ENCODE measurements at regions not wholly inside any gene's neighbourhood (a gene's known extent, or its start where the extent isn't known, plus 50 kb on each side); places are given as distances from the start of the nearest gene placed in this dataset.
A peak's percentile ranks its signal among the peaks of the same experiment; 100 is the strongest.

GRCh38 chr20:6831461-6831860 is 64.0 kb downstream of the BMP2 start:
- no peak for DNase-seq (ENCODE audit: low read depth, low spot score)

GRCh38 chr20:6832811-6833210 is 65.3 kb downstream of the BMP2 start:
- DNase-seq (ENCODE audit: low read depth, low spot score): no peak

DNA sequence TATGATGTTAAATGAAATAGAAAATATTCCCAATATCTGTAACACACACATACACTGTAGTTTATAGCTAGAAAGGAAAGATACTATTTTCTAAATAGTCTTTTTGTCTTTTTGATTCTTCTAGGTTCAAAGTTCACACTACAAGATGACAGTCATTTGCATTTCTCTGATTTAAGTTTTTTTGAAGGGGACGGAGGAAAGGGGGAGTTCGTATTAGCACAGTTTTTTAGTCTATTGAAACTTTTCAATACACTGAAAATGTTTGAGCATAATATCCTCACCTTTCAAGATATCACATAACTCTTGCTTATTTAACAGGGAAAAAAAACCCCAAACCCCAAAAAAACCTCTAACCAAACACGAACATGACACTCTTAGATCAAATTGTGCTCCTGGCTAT is 68.1 kb downstream of the BMP2 start:
- DNase-seq (ENCODE audit: low read depth, low spot score): no peak

DNA sequence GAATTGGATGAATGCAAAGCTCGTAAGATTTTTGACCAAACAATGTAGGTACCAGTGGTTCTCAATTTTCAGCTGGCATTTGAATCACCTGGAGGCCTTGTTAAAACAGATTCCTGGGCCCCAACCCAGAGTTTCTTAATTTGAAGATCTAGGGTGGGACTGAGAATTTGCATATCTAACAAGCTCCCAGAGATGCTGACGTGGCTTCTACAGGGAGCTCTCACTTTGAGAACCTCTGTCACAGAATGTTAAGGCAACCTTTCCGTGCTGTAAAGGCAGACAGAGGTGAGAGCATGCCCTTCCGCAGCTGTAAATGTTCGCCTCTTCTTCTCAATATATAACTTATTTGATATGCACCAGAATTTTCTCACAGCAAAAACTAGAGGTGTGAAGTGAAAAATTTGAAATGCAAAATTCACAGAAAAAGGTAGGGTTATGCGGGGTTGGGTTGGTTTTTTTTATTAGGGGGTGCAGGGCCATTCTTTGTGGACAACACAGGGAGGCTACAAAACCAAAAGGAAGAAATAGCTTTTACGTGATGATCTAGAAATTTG is 69.4 kb downstream of the BMP2 start:
- DNase-seq (ENCODE audit: low read depth, low spot score): no peak

- DNase-seq (ENCODE audit: low read depth, low spot score): no peak
These were observed 70.2 kb downstream of the BMP2 start for GRCh38 chr20:6837730-6838129.

DNA sequence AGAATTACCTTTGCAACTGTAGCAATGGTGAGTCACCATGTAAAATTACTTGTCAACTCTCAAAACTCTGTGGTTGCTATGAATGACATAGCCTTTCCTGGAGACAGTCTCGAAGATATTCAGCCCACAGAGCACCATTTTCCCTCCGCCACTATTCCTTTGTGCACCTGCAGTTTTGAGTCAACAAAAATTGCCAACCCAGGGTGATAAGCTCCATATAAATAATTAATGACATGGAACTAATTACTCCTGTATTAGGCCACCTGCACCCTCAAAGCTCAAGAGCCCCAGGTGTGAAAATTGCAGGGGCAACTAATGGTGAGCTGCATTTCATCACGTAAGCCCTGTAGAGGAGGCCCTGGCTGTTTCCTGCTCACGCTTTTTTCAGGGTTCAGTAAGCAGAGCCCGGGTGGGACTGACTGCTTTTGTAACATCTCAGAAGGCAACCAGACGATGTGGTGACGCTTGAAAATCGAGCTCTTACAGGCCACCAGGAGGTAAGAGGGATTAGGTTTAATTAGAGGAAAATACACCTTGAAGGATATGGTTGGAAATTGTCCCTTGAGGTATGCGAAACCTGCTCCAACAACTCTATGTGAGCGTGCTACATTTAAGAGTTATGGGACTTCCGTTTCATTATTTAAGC is 70.8 kb downstream of the BMP2 start:
- DNase-seq (ENCODE audit: low read depth, low spot score): no peak

DNA sequence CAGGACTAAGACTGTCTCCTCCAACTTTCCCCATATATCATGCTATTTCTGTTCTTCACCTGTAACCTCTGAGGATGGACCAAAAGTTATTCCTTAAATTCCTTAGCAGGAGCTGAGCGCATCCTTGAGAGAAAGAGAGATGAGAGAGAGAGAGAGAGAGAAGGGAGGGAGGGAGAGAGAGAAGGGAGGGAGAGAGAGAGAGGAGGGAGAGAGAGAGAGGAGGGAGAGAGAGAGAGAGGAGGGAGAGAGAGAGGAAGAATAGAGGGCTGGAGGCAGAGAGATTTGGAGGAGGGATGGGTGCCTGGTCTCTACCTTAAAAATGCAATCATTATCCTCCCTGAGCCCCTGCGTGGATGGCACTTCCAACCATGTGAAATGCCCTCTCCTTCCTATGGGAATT is 73.6 kb downstream of the BMP2 start:
- DNase-seq (ENCODE audit: low read depth, low spot score): no peak

DNA sequence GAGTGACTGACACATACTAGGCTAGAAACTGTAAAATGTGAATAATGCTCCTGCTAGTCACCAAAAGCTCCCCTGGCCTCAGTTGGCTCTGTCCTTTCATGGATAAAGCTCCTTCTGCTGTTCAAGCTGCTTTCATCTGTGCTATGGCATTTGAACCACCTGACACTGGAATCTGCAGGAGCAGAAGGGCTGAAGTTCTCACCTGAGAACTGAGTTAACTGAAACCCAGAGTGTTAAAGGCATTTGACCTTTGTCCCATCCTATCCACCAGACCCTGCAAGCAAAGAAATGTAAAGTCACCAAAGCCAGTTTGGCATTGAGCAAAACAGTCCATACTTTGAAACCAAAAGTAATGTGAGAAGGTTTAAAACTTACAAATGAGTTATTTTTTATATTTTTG is 77.7 kb downstream of the BMP2 start:
- no peak for DNase-seq (ENCODE audit: low read depth, low spot score)

GRCh38 chr20:6848041-6848440 is 80.6 kb downstream of the BMP2 start:
- no peak for DNase-seq (ENCODE audit: low read depth, low spot score)

GRCh38 chr20:6848992-6849391 is 81.5 kb downstream of the BMP2 start:
- DNase-seq (ENCODE audit: low read depth, low spot score): peak; percentile 26

- DNase-seq (ENCODE audit: low read depth, low spot score): no peak
These were observed 83.7 kb downstream of the BMP2 start for GRCh38 chr20:6851136-6851535.

- no peak for DNase-seq (ENCODE audit: low read depth, low spot score)
These were observed 85.0 kb downstream of the BMP2 start for GRCh38 chr20:6852478-6852877.

- DNase-seq (ENCODE audit: low read depth, low spot score): no peak
These were observed 87.6 kb downstream of the BMP2 start for GRCh38 chr20:6855104-6855503.

GRCh38 chr20:6855796-6856195 is 88.3 kb downstream of the BMP2 start:
- DNase-seq (ENCODE audit: low read depth, low spot score): no peak

- no peak for DNase-seq (ENCODE audit: low read depth, low spot score)
These were observed 90.4 kb downstream of the BMP2 start for GRCh38 chr20:6857927-6858326.

- no peak for DNase-seq (ENCODE audit: low read depth, low spot score)
These were observed 95.9 kb downstream of the BMP2 start for GRCh38 chr20:6863355-6863754.

- DNase-seq (ENCODE audit: low read depth, low spot score): no peak
These were observed 96.3 kb downstream of the BMP2 start for GRCh38 chr20:6863798-6864201.

DNA sequence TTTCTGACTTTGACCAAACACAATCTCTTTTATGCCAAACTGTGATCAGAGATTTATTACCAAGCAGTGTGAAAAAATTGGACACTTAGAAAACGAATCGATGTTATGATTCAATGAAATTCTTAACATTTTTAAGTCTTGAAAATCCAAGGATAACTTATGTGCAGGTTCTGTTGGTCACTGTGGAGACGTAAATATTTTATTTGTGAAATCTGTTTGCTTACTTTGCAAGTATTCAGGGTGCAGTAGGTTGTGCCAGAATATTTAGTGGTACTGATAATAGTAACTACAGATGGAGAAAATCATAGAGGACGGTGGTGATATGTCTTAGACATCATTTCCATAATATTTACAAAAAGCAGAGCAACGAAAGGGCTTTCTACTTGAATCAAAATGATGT is 97.3 kb downstream of the BMP2 start:
- DNase-seq (ENCODE audit: low read depth, low spot score): no peak

DNA sequence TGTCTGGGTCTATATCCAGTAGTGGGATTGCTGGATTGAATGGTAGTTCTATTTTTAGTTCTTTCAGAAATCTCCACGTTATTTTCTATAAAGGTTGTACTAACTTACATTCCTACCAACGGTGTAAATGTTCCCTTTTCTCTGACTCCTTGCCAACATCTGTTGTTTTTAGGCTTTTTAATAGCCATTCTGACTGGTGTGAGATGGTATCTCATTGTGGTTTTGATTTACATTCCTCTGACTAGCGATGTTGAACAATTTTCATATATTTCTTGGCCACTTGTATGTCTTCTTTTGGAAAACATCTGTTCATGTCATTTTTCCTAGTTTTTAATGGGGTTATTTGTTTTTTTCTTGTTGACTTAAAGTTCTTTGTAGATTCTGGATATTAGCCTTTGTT is 99.3 kb downstream of the BMP2 start:
- DNase-seq (ENCODE audit: low read depth, low spot score): no peak

DNA sequence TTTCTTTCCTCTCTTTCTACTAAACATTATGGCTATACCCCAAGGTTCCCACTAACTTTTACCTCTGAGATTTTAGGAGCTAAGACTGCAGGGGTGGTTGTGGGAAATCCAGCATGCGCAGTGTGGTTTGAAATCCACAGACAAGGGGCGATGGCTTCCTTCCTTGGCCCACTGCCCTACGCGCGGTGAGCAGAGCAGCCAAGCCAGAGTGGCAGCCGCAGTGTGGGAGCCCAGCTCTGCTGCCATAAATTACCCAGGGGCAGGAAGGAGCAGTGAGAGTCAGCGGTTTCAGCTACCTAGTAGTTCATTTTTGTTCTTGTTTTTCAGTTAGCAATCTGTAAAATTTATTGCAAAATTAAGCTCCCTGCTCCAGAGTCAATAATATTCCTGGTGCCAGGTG is 101.4 kb downstream of the BMP2 start:
- no peak for DNase-seq (ENCODE audit: low read depth, low spot score)

DNA sequence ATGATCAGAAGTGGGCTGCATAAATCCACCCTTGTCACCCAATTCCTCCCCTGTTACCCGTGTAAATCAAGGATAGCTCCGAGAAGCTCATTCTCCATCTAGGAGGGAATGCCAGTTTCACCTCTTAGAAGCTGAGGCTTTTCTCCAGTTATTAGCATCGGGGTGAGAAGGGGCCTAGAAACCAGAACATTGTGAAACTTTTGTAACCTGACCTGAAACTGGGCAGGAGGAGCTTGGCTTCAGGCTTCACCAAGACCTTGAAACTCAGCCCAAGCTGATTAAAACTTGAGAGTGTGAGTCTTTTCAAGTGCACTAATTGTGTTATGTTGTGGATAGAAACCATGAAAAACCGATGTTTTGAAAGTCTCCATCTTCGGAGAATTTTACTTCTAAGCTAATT is 103.1 kb downstream of the BMP2 start:
- DNase-seq (ENCODE audit: low read depth, low spot score): no peak

DNA sequence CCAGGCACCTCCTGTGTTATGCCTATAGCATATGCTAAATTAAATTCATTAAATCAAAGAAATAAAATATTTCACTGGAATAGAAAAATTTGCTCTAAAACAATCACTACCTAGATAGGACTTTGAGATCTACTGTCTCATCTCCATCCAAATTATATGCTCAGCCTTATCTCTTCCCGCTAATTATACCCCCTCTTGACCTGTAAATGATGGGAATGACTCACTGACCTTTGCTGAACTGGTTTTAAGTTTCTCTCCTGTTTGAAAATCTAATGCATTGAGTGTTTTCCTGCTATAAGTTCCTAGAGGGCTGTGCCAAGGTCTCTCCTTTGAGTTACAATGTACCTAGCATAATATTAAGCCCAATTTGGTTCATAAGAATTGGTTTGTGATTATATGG is 110.1 kb downstream of the BMP2 start:
- DNase-seq (ENCODE audit: low read depth, low spot score): no peak

GRCh38 chr20:6882561-6883291 is 115.2 kb downstream of the BMP2 start:
- no peak for DNase-seq (ENCODE audit: low read depth, low spot score)
